Neural crest cell (in vitro differentiated cells): ENCODE measurements at regions not wholly inside any gene's neighbourhood (a gene's known extent, or its start where the extent isn't known, plus 50 kb on each side); places are given as distances from the start of the nearest gene placed in this dataset.
"Not testable (repeated sequence)": the region's sequence is repeated elsewhere in the genome, so short reads cannot be mapped to it uniquely, and the experiment has no call there.

Experiments used
- DNase-seq: peaks from one replicate; pipeline ENCODE4 v3.0.0; 2021; ENCODE audit warnings: low read depth, mixed read lengths, low spot score
- H3K27ac Mint-ChIP-seq: one replicate; pipeline ENCODE4 v1.8.0; 2021; ENCODE audit warnings: mild to moderate bottlenecking, mixed read lengths; ENCODE audit not compliant: unreplicated experiment
- H3K27me3 Mint-ChIP-seq: 2 replicates; pipeline ENCODE4 v1.8.0; 2021; ENCODE audit warnings: low read depth, mild to moderate bottlenecking, mixed read lengths
- H3K36me3 Mint-ChIP-seq: 2 replicates; pipeline ENCODE4 v1.8.0; 2021; ENCODE audit warnings: low read depth, mild to moderate bottlenecking, mixed read lengths
- H3K4me1 Mint-ChIP-seq: 2 replicates; pipeline ENCODE4 v1.8.0; 2021; ENCODE audit warnings: mixed read lengths
- H3K4me3 Mint-ChIP-seq: one replicate; pipeline ENCODE4 v1.8.0; 2021; ENCODE audit warnings: mild to moderate bottlenecking, mixed read lengths
- H3K9me3 Mint-ChIP-seq: 2 replicates; pipeline ENCODE4 v1.8.0; 2021; ENCODE audit warnings: mixed read lengths
- CTCF ChIP-seq: fragments of 200-600 bp; sonication (generic); conservative IDR thresholded peaks from 2 replicates; pipeline ENCODE4 v1.5.0; 2021; ENCODE audit warnings: antibody characterized with exemption, mild to moderate bottlenecking

- no peak overlapping the region for H3K4me3 Mint-ChIP-seq
- H3K27me3 Mint-ChIP-seq, result no peaks in the 10 kb centered on the region
- no peaks in the 10 kb centered on the region for H3K9me3 Mint-ChIP-seq
- no peak for DNase-seq
- peaks cover 30% of the 10 kb centered on the region for H3K4me1 Mint-ChIP-seq
- TF ChIP-seq CTCF, result no peak
- no peak overlapping the region for H3K27ac Mint-ChIP-seq
- no peaks in the 10 kb centered on the region for H3K36me3 Mint-ChIP-seq
Observed at GRCh38 chr18:60022671-60023276, 123.0 kb downstream of the PMAIP1 start.

GRCh38 chr18:60021556-60021955 lies 121.8 kb downstream of the PMAIP1 start:
- H3K9me3 Mint-ChIP-seq, result no peaks in the 10 kb centered on the region
- no peaks in the 10 kb centered on the region for H3K27me3 Mint-ChIP-seq
- H3K27ac Mint-ChIP-seq, result no peak overlapping the region
- no peaks in the 10 kb centered on the region for H3K36me3 Mint-ChIP-seq
- no peak for DNase-seq
- TF ChIP-seq CTCF, result no peak
- no peak overlapping the region for H3K4me3 Mint-ChIP-seq
- H3K4me1 Mint-ChIP-seq, result peaks cover 23% of the 10 kb centered on the region

GRCh38 chr18:60020107-60020925 lies 120.5 kb downstream of the PMAIP1 start:
- peaks cover 23% of the 10 kb centered on the region for H3K4me1 Mint-ChIP-seq
- H3K27ac Mint-ChIP-seq, result no peak overlapping the region
- no peaks in the 10 kb centered on the region for H3K36me3 Mint-ChIP-seq
- no peak overlapping the region for H3K4me3 Mint-ChIP-seq
- no peak for DNase-seq
- TF ChIP-seq CTCF, result no peak
- H3K27me3 Mint-ChIP-seq, result no peaks in the 10 kb centered on the region
- H3K9me3 Mint-ChIP-seq, result no peaks in the 10 kb centered on the region

GRCh38 chr18:60019463-60019840 lies 119.7 kb downstream of the PMAIP1 start:
- Mint-ChIP-seq H3K27me3 (no peaks in the 10 kb centered on the region), H3K9me3 (no peaks in the 10 kb centered on the region), H3K4me3 (no peak overlapping the region), H3K27ac (no peak overlapping the region), H3K4me1 (peaks cover 18% of the 10 kb centered on the region), H3K36me3 (no peaks in the 10 kb centered on the region)
- DNase-seq, result no peak
- no peak for TF ChIP-seq CTCF

- Mint-ChIP-seq H3K9me3 (no peaks in the 10 kb centered on the region), H3K36me3 (no peaks in the 10 kb centered on the region), H3K27me3 (no peaks in the 10 kb centered on the region), H3K4me3 (no peak overlapping the region), H3K4me1 (peaks cover 18% of the 10 kb centered on the region), H3K27ac (no peak overlapping the region)
- no peak for DNase-seq
- TF ChIP-seq CTCF, result no peak
Observed at GRCh38 chr18:60018618-60019462, 119.0 kb downstream of the PMAIP1 start.

GRCh38 chr18:60018134-60018533 lies 118.3 kb downstream of the PMAIP1 start:
- peaks cover 18% of the 10 kb centered on the region for H3K4me1 Mint-ChIP-seq
- H3K9me3 Mint-ChIP-seq, H3K27ac Mint-ChIP-seq, H3K27me3 Mint-ChIP-seq, DNase-seq, H3K4me3 Mint-ChIP-seq, H3K36me3 Mint-ChIP-seq: not testable (repeated sequence)
